NOMO-1 (cell line): ENCODE measurements at regions not wholly inside any gene's neighbourhood (a gene's known extent, or its start where the extent isn't known, plus 50 kb on each side); places are given as distances from the start of the nearest gene placed in this dataset.
"Not testable (repeated sequence)": the region's sequence is repeated elsewhere in the genome, so short reads cannot be mapped to it uniquely, and the experiment has no call there.

Source experiments
- DNase-seq, 2 experiments: peaks; one replicate each; lab custom pipeline; 2025; ENCODE audit not compliant: unreplicated experiment in 2 of 2; lab: John Stamatoyannopoulos, UW

- DNase-seq = no peak
Measured at GRCh38 chr4:66014146-66014765, 344.0 kb upstream of the EPHA5 start.

DNA sequence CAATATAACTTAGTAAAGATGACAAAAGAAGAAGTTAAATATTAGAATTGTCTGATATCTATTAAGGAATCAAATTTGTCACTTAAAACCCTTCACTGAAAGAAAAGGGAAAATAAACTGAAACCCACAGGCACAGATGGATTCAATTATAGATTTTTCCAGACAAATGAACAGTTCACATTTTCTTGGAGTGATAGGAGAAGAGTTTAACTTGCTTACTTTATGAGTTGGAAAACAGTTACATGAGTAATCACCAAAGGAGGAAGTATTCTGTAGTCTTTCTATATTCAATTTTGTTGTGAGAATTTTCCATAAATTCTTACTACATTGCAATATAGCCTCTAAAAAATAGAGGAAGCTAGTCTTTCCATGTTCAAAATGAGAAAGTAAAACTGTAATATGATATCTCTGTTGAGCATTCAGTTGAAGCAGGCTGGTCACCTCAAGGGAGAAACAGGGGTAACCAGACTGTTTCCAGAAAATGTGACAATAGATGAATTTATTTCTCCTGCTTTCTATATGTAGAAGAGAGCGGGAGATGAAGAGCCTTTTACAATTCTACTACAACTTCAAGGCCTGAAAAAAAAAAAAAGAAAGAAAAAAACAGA lies 330.3 kb upstream of the EPHA5 start:
- no peak for DNase-seq

DNA sequence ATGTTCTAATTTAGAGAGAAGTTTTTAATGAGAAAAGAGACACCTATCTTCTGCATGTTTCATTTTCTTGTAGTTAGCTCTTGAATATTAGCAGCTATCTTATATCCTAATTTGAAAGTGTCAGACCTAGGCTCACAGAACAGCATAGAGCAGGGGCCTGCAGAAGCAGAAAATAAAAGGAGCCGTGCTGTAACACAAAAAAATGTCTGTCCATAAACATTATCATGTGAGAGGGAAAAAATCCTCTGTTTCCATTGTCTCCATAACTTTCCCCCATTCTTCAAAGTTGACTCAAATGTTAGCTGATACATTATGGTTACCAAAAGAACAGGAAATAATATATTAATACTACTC lies 329.2 kb upstream of the EPHA5 start:
- DNase-seq = no peak

DNA sequence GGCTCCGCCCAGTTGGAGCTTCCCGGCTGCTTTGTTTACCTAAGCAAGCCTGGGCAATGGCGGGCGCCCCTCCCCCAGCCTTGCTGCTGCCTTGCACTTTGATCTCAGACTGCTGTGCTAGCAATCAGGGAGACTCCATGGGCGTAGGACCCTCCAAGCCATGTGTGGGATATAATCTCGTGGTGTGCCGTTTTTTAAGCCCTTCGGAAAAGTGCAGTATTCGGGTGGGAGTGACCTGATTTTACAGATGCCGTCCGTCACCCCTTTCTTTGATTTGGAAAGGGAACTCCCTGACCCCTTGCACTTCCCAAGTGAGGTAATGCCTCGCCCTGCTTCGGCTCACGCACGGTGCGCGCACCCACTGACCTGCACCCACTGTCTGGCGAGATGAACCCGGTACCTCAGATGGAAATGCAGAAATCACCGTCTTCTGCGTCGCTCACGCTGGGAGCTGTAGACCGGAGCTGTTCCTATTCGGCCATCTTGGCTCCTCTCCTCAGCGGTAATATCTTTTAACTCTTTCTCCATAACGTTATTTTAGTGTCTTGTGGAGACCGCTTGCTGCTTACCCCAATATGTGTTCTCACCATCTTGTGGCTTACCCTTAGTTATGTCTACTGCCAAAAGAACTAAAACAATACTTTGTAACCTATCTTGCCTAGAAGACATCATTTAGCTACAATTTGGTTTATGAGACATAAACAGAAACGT lies 328.7 kb upstream of the EPHA5 start:
- DNase-seq = not testable (repeated sequence)

- no peak for DNase-seq
Measured at GRCh38 chr4:65983061-65983460, 312.8 kb upstream of the EPHA5 start.

DNA sequence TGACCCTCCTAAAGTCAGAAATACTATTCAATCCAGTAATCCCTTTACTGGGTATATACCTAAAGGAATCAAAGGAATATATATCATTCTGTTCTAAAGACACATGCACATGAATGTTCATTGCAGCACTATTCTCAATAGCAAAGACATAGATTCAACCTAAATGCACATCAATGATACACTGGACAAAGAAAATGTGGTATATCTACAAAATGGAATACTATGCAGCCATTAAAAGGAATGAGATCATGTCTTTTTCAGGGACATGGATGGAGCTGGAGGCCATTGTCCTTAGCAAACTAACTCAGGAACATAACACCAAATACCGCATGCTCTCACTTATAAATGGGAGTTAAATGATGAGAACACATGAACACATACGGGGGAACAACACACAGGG lies 306.0 kb upstream of the EPHA5 start:
- DNase-seq = no peak

DNA sequence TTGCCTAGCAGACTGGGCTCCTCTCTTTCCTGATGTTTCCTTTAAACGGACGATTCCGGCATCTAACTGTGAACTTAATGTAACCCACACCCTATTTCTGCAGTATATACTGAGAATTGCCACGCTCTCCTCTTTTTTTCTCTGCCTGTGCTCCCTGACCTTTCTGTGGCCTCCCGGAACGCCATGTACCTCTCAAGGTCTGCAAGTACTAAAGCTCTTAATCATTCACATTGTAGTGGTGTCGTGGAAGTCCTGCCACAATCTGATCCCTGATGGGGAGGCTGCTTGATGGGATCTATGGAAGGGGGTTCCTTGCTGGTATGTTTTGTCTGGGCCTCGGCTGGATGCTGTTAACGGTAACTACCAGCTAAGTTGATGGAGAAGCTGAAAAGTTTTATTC lies 302.9 kb upstream of the EPHA5 start:
- DNase-seq = no peak

- DNase-seq = no peak
Measured at GRCh38 chr4:65971686-65972085, 301.4 kb upstream of the EPHA5 start.

DNA sequence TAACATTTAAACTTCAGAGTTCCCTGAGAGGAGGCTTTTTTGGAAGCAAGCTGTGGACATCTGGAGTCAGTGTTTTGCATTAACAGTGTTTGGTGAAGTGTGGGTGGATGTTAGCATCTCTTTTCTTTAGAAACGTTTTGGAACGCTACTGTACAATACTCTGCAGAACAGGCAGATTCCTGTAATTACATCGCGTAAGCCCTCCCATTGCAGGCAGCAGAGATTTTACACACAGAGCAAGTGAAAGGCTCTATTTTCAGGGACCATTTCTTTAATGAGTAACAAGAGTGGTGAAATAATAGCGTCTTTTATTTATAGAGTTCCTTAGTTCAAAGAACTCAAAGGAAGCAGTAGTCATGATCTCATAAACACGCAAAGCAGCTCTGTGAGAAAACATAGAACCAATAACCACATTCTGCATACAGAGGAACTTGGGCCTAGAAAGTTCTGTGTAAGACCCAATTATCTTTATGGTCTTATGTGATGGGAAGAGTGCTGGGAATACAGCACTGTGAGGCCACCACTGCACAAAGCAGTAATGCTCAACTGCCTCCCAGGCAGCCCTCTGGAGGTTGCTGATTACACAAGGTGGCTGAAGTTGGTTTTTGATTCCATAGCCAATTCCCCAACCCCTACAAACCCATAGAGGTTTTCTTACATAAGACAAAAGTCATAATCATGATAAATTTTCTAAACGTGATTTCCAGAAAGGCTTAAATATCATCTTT lies 298.7 kb upstream of the EPHA5 start:
- DNase-seq = no peak

GRCh38 chr4:65960751-65961150 lies 290.5 kb upstream of the EPHA5 start:
- no peak for DNase-seq

DNA sequence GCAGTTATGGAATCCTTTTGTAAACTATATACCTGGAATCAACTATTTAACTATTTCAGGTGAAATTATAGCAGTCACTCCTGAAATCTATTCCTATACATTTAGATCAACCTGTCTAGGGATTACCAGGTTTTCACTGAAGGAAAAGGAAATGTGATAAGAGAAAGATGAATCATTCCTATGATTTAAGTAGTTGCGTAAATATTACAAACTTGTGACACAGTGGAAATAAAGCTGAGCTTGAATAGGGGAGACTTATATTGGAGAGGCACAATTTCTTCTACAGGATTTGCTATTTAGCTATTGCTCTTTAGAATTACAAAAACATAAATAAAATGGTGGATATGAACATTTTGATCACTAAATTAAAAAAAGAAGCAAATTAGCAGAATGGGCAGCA lies 284.1 kb upstream of the EPHA5 start:
- no peak for DNase-seq

DNA sequence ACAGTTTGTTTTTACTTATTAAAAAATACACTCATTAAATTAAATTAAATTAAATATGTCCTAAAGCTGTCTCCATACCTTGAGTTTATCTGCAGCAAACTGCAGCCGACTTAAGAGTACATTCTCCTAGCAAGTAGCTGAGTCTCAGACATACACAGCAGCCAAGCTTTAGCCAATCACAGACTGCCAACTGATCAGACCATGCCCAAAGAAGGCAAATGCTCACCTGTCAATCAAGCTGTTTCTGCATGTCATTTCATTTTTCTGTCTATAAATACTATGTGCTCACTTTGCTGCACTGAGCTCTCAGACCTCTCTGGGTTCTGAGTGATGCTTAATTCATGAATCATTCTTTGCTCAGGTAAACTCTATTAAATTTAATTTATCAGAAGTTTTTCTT lies 280.9 kb upstream of the EPHA5 start:
- no peak for DNase-seq

- DNase-seq = no peak
Measured at GRCh38 chr4:65943076-65943475, 272.8 kb upstream of the EPHA5 start.

DNA sequence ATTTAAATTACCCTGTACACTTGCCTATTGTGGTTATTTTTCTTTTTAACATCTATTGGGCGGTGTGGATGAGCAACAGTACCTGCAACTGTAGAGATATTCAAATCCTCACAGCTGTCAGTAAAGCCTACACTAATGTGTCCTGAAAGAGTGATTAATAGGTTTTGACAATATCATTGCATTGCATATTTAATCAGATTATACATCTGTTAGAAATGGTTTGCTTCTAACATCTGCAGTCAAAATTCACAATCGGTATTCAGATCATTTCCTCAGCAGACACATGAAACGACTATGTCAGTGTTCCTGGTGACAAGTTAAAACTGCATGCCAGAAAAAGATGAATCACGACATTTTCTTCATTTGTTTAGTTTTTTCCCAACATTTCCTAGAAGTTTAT lies 254.6 kb upstream of the EPHA5 start:
- no peak for DNase-seq

DNA sequence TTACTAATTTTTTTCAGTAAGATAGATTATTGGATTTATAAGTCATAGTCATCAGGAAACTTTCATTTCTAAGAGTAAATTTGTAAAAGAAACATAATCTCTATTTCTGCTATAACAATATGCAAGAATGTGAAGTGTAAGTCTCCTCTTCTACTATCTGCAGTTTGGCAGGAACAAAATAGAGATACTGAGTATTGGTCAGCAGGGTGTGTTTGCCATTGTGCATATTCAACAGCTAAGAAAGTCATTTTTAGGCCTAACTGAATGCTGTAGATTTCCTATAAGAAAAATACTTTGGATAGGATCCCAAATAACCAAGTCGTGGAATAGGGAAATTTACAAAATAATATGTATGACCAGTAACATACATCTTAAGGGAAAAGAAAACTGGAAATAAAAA lies 253.3 kb upstream of the EPHA5 start:
- DNase-seq = no peak

DNA sequence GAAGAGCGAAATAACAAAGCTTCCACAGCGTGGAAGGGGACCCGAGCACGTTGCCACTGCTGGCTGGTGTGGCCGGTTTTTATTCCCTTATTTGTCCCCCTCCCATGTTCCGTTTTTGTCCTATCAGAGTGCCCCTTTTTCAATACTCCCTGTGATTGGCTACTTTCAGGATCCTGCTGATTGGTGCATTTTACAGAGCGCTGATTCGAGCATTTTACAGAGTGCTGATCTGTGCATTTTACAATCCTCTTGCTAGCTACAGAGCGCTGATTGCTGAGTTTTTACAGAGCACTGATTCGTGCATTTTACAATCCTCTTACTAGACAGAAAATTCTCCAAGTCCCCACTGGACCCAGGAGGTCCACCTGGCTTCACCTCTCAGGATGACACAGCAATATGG lies 250.9 kb upstream of the EPHA5 start:
- no peak for DNase-seq

DNA sequence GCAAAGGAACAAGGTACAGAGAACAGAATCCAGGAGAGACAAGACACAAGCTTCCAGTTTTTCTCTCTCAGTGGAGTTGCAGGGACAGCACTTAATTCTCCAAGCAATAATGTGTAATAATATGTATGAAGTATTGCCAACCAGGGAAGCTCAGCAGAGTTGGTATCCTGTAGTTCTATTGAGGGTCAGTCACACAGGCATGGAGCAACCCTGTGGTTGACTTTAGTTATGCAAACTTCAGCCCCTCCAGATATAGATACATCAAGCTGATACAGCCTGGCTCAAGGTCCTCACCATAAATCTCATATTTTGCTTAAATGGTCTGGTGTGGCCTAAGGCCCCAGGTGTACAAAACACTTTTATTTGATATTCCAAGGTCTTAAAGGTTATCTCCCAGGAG lies 248.6 kb upstream of the EPHA5 start:
- DNase-seq = no peak

DNA sequence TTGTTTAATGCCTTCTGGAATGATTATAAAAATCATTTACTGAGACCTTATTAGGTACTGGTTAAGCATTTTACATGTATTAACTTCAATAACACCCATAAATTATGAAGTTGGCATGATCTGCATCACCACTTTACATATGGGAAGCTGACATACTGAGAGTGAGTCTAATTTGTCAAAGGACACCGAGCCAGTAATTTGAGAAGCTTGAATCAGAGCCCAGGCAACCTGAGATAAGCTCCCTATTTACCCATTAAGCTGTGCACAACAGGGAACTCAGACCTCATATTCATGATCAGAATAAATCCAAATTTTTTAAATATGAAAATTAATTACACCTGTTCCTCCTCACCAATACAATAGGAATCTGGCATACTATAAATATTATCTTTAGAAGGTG lies 247.9 kb upstream of the EPHA5 start:
- DNase-seq = no peak

- DNase-seq = no peak
Measured at GRCh38 chr4:65917486-65917885, 247.2 kb upstream of the EPHA5 start.

- no peak for DNase-seq
Measured at GRCh38 chr4:65911720-65912119, 241.4 kb upstream of the EPHA5 start.

- DNase-seq = no peak
Measured at GRCh38 chr4:65893957-65894755, 223.9 kb upstream of the EPHA5 start.
